H9 (cell line): ENCODE measurements at regions not wholly inside any gene's neighbourhood (a gene's known extent, or its start where the extent isn't known, plus 50 kb on each side); places are given as distances from the start of the nearest gene placed in this dataset.
"Not testable (repeated sequence)": the region's sequence is repeated elsewhere in the genome, so short reads cannot be mapped to it uniquely, and the experiment has no call there.

Experiments
- DNase-seq: peaks from one replicate; pipeline ENCODE4 v3.0.0-alpha.2; 2017
- H2AFZ ChIP-seq: one replicate; pipeline ENCODE4 v1.6.1; 2013; ENCODE audit warnings: mild to moderate bottlenecking, low read length, control low read depth, moderate library complexity
- H2AK5ac ChIP-seq: 2 replicates; pipeline ENCODE4 v1.6.1; 2013; ENCODE audit warnings: low read length, control low read depth, mixed read lengths; ENCODE audit not compliant: insufficient read length
- H2BK120ac ChIP-seq: one replicate; pipeline ENCODE4 v1.6.1; 2013; ENCODE audit warnings: low read depth, mild to moderate bottlenecking, low read length, control low read depth, inconsistent platforms; ENCODE audit not compliant: poor library complexity, severe bottlenecking
- H2BK12ac ChIP-seq: 2 replicates; pipeline ENCODE4 v1.6.1; 2013; ENCODE audit warnings: low read length, control low read depth, mixed read lengths, low read depth; ENCODE audit not compliant: insufficient read length
- H2BK15ac ChIP-seq: 2 replicates; pipeline ENCODE4 v1.6.1; 2013; ENCODE audit warnings: low read depth, low read length, control low read depth
- H2BK20ac ChIP-seq: one replicate; pipeline ENCODE4 v1.6.1; 2013; ENCODE audit warnings: low read depth, mild to moderate bottlenecking, low read length, control low read depth, inconsistent platforms; ENCODE audit not compliant: poor library complexity, severe bottlenecking
- H2BK5ac ChIP-seq: 2 replicates; pipeline ENCODE4 v1.6.1; 2013; ENCODE audit warnings: low read length, control low read depth, mixed read lengths; ENCODE audit not compliant: insufficient read length
- H3K14ac ChIP-seq: 2 replicates; pipeline ENCODE4 v1.6.1; 2013; ENCODE audit warnings: low read length, control low read depth; ENCODE audit not compliant: insufficient read depth
- H3K18ac ChIP-seq: 2 replicates; pipeline ENCODE4 v1.6.1; 2013; ENCODE audit warnings: low read depth, mild to moderate bottlenecking, mixed read lengths, low read length, control low read depth; ENCODE audit not compliant: insufficient read length
- H3K23ac ChIP-seq: 2 replicates; pipeline ENCODE4 v1.6.1; 2013; ENCODE audit warnings: low read length, control low read depth, mixed read lengths, low read depth; ENCODE audit not compliant: insufficient read length
- H3K23me2 ChIP-seq: 2 replicates; pipeline ENCODE4 v1.6.1; 2013; ENCODE audit warnings: low read depth, mild to moderate bottlenecking, mixed read lengths, low read length, control low read depth; ENCODE audit not compliant: insufficient read length, poor library complexity, severe bottlenecking
- H3K27ac ChIP-seq: 2 replicates; pipeline ENCODE4 v1.5.1; 2013; ENCODE audit warnings: low read length, control low read depth, mixed read lengths, low read depth; ENCODE audit not compliant: insufficient read length
- H3K27me3 ChIP-seq: 2 replicates; pipeline ENCODE4 v1.6.1; 2013; ENCODE audit warnings: low read length, control low read depth, inconsistent platforms; ENCODE audit not compliant: insufficient read depth
- H3K4ac ChIP-seq: 2 replicates; pipeline ENCODE4 v1.6.1; 2013; ENCODE audit warnings: low read depth, mild to moderate bottlenecking, control low read depth, inconsistent platforms, low read length, moderate library complexity
- H3K4me1 ChIP-seq: 2 replicates; pipeline ENCODE4 v1.6.1; 2013; ENCODE audit warnings: low read length, control low read depth, inconsistent platforms; ENCODE audit not compliant: insufficient read depth
- H3K4me2 ChIP-seq: 2 replicates; pipeline ENCODE4 v1.6.1; 2013; ENCODE audit warnings: low read length, control low read depth, mixed read lengths; ENCODE audit not compliant: insufficient read length, insufficient read depth
- H3K56ac ChIP-seq: 2 replicates; pipeline ENCODE4 v1.6.1; 2013; ENCODE audit warnings: low read depth, mild to moderate bottlenecking, mixed read lengths, low read length, control low read depth; ENCODE audit not compliant: insufficient read length
- H3K79me1 ChIP-seq: 2 replicates; pipeline ENCODE4 v1.6.1; 2013; ENCODE audit warnings: low read depth, mild to moderate bottlenecking, moderate library complexity, low read length, control low read depth, inconsistent platforms; ENCODE audit not compliant: insufficient read depth, poor library complexity, severe bottlenecking
- H3K79me2 ChIP-seq: 2 replicates; pipeline ENCODE4 v1.6.1; 2013; ENCODE audit warnings: low read length, control low read depth, inconsistent platforms; ENCODE audit not compliant: insufficient read depth
- H3K9ac ChIP-seq: 2 replicates; pipeline ENCODE4 v1.6.1; 2013; ENCODE audit warnings: low read length, control low read depth, mixed read lengths; ENCODE audit not compliant: insufficient read length; ENCODE audit errors: extremely low read depth
- H3K9me3 ChIP-seq: one replicate; pipeline ENCODE4 v1.6.1; 2013; ENCODE audit warnings: low read depth, low read length, inconsistent platforms; ENCODE audit not compliant: control insufficient read depth
- H3T11ph ChIP-seq: one replicate; pipeline ENCODE4 v1.6.1; 2013; ENCODE audit warnings: mild to moderate bottlenecking, low read length, control low read depth, inconsistent platforms
- H4K20me1 ChIP-seq: one replicate; pipeline ENCODE4 v1.6.1; 2013; ENCODE audit not compliant: control insufficient read depth, insufficient read length, insufficient read depth
- H4K5ac ChIP-seq: 2 replicates; pipeline ENCODE4 v1.6.1; 2013; ENCODE audit warnings: low read depth, mild to moderate bottlenecking, mixed read lengths, low read length, control low read depth; ENCODE audit not compliant: insufficient read length
- H4K8ac ChIP-seq: replicated peaks from 2 replicates; pipeline ENCODE4 v1.6.1; 2013; ENCODE audit warnings: low read length, control low read depth, mixed read lengths, low read depth; ENCODE audit not compliant: insufficient read length
- H4K91ac ChIP-seq: 2 replicates; pipeline ENCODE4 v1.6.1; 2013; ENCODE audit warnings: low read depth, mild to moderate bottlenecking, moderate library complexity, mixed read lengths, low read length, control low read depth; ENCODE audit not compliant: insufficient read length
- H3K27ac Mint-ChIP-seq, 3 experiments: 2 replicates in 2 of 3; 3 replicates in 1 of 3; pipeline ENCODE4 v1.8.0; 2020 to 2021; ENCODE audit warnings: mixed read lengths in 3 of 3, mild to moderate bottlenecking in 1 of 3, moderate library complexity in 1 of 3
- H3K27me3 Mint-ChIP-seq: 2 replicates; pipeline ENCODE4 v1.8.0; 2021; ENCODE audit warnings: low read depth, mild to moderate bottlenecking, moderate library complexity, mixed read lengths
- H3K36me3 Mint-ChIP-seq, 3 experiments: 2 replicates in 2 of 3; 3 replicates in 1 of 3; pipeline ENCODE4 v1.8.0; 2020 to 2021; ENCODE audit warnings: low read depth in 3 of 3, mixed read lengths in 3 of 3; ENCODE audit not compliant: insufficient read depth in 1 of 3
- H3K4me1 Mint-ChIP-seq, 2 experiments: 2 replicates each; pipeline ENCODE4 v1.8.0; 2020; ENCODE audit warnings: mixed read lengths in 2 of 2
- H3K4me3 Mint-ChIP-seq, 2 experiments: 2 replicates in 1 of 2; 3 replicates in 1 of 2; pipeline ENCODE4 v1.8.0; 2020 to 2021; ENCODE audit warnings: mild to moderate bottlenecking in 2 of 2, mixed read lengths in 2 of 2, moderate library complexity in 1 of 2
- H3K9me3 Mint-ChIP-seq, 2 experiments: 2 replicates in 1 of 2; 3 replicates in 1 of 2; pipeline ENCODE4 v1.8.0; 2020; ENCODE audit warnings: mild to moderate bottlenecking in 2 of 2, mixed read lengths in 2 of 2, moderate library complexity in 1 of 2
- WGBS: extraction: QIAGEN DNeasy Blood & Tissue Kit; methylation state at CpG from one replicate; pipeline ENCODE4 v1.1.7; 2013; ENCODE audit warnings: missing lambda C conversion rate, low lambda C conversion rate, mixed read lengths; ENCODE audit not compliant: insufficient read length; ENCODE audit errors: extremely low coverage; 5-methylcytosine and 5-hydroxymethylcytosine counted together
- TF ChIP-seq, protein P1 (sequence below): fragments of 200-600 bp; sonication (generic); conservative IDR thresholded peaks from 3 replicates; pipeline ENCODE4 v1.8.0; 2021; ENCODE audit warnings: antibody characterized with exemption, mild to moderate bottlenecking

DNA sequence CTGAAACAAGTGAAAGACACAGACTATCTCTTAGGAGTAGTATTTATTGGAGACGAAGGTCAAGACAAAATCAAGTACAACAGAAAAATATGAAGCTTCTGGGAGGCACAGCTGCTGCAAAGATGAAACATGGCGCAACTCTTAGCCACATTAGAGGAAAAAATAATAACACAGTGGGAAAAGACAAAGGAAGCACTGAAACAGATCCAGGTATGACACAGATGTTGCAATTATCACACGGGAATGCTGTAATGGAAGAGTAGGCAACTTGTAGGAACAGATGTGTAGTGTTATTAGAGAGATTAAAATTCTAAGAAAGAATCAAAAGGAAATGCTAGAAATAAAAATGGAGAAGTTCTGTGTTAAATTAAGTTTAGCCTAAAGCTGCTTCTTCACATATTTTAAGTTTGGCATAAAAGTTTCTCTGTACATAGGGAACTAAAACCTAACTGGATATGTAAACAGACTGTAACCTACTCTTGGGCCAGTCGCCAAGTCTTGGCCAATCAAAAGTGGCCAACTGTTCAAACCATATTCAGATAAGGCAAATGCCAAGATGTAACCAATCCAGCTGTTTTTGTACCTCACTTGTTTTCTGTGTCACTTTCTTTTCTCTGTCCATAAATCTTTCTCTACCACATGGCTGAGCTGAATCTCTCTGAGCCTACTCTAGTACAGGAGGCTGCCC, 1132.0 kb upstream of the LRRTM3 start:
- Histone ChIP-seq H3K23me2 (no peaks in the 10 kb centered on the region), H2BK15ac (no peak overlapping the region), H4K5ac (no peak overlapping the region), H3K79me2 (no peaks in the 10 kb centered on the region), H2BK12ac (no peak overlapping the region), H3T11ph (no peak overlapping the region), H3K18ac (no peak overlapping the region), H3K27ac (no peak overlapping the region), H3K4me2 (no peak overlapping the region), H3K14ac (no peak overlapping the region), H3K9ac (no peak overlapping the region), H4K20me1 (no peaks in the 10 kb centered on the region), H2BK20ac (no peak overlapping the region), H4K8ac (no peak overlapping the region), H3K23ac (no peak overlapping the region), H2BK5ac (no peak overlapping the region), H2AK5ac (no peak overlapping the region), H3K9me3 (no peaks in the 10 kb centered on the region), H2AFZ (no peak overlapping the region), H3K4ac (no peak overlapping the region), H2BK120ac (no peak overlapping the region), H3K56ac (no peak overlapping the region), H3K27me3 (no peaks in the 10 kb centered on the region), H3K4me1 (peaks cover 5% of the 10 kb centered on the region; the same call in 1 of the 2 replicates), H4K91ac (no peak overlapping the region), H3K79me1 (no peaks in the 10 kb centered on the region)
- Mint-ChIP-seq H3K4me3 (no peak overlapping the region), H3K36me3 (no peaks in the 10 kb centered on the region), H3K27ac (no peak overlapping the region), H3K27me3 (no peaks in the 10 kb centered on the region), H3K4me1 (peaks cover 6% of the 10 kb centered on the region in 2 experiments; a peak in 3 of 4 replicates), H3K9me3 (no peaks in the 10 kb centered on the region; a peak in 1 of 5 replicates)
- no CpG with 5 or more reads among the region's 4 CpGs for WGBS
- TF ChIP-seq, protein P1, sequence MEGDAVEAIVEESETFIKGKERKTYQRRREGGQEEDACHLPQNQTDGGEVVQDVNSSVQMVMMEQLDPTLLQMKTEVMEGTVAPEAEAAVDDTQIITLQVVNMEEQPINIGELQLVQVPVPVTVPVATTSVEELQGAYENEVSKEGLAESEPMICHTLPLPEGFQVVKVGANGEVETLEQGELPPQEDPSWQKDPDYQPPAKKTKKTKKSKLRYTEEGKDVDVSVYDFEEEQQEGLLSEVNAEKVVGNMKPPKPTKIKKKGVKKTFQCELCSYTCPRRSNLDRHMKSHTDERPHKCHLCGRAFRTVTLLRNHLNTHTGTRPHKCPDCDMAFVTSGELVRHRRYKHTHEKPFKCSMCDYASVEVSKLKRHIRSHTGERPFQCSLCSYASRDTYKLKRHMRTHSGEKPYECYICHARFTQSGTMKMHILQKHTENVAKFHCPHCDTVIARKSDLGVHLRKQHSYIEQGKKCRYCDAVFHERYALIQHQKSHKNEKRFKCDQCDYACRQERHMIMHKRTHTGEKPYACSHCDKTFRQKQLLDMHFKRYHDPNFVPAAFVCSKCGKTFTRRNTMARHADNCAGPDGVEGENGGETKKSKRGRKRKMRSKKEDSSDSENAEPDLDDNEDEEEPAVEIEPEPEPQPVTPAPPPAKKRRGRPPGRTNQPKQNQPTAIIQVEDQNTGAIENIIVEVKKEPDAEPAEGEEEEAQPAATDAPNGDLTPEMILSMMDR, result no peak
- no peak for DNase-seq

DNA sequence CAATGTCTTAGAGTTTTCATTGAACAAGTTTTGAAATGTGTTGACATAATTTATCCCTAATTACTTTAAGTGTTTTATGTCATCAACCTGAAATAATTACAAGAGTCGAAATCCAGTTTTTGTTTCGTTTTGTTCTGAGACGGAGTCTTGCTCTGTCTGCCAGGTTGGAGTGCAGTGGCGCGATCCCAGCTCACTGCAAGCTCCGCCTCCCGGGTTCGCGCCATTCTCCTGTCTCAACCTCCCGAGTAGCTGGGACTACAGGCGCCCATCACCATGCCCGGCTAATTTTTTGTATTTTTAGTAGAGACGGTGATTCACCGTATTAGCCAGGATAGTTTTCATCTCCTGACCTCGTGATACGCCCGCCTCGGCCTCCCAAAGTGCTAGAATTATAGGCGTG, 1131.0 kb upstream of the LRRTM3 start:
- not testable (repeated sequence) for H4K20me1 ChIP-seq, H4K8ac ChIP-seq, H3K36me3 Mint-ChIP-seq, H2BK5ac ChIP-seq, H3K18ac ChIP-seq, H3K4me1 ChIP-seq, H3K27ac ChIP-seq, H4K91ac ChIP-seq, H3K23ac ChIP-seq, H2BK12ac ChIP-seq, H3K27ac Mint-ChIP-seq, H3K4me3 Mint-ChIP-seq, H2AFZ ChIP-seq, H3K4me2 ChIP-seq, H3K27me3 ChIP-seq, H3K56ac ChIP-seq, H2BK15ac ChIP-seq, H3K27me3 Mint-ChIP-seq, H2BK20ac ChIP-seq, H3K9ac ChIP-seq, DNase-seq, H3K4ac ChIP-seq, H3K23me2 ChIP-seq, H3K9me3 ChIP-seq, H3K9me3 Mint-ChIP-seq, H3K14ac ChIP-seq, H2AK5ac ChIP-seq, H3K79me2 ChIP-seq, H3K79me1 ChIP-seq, H4K5ac ChIP-seq, H3K4me1 Mint-ChIP-seq, H3T11ph ChIP-seq, H2BK120ac ChIP-seq
- no CpG with 5 or more reads among the region's 19 CpGs for WGBS
